RWPE1 (cell line): ENCODE measurements at regions not wholly inside any gene's neighbourhood (a gene's known extent, or its start where the extent isn't known, plus 50 kb on each side); places are given as distances from the start of the nearest gene placed in this dataset.

Source experiments
- CTCF ChIA-PET: fragments of 350-600 bp; sonication (Branson Sonifier 250); formaldehyde crosslinking; extraction: SDS; loops from one replicate; lab custom pipeline; 2021; lab: Yijun Ruan, JAX
- POLR2A ChIA-PET: fragments of 400-600 bp; formaldehyde crosslinking; extraction: SDS; loops from one replicate; lab custom pipeline; 2020; ENCODE audit warnings: antibody characterized with exemption; ENCODE audit not compliant: low non-redundant PET; lab: Yijun Ruan, JAX
- DNase-seq: peaks from one replicate; pipeline ENCODE4 v3.0.0; 2012; ENCODE audit warnings: low spot score
- H3K27ac ChIP-seq: fragments of 450-650 bp; 2 replicates; pipeline ENCODE4 v1.5.1; 2017
- TF ChIP-seq, protein P1 (sequence below): fragments of 450-650 bp; conservative IDR thresholded peaks from 2 replicates; pipeline ENCODE4 v1.5.1; 2017; ENCODE audit warnings: low read depth, mild to moderate bottlenecking

DNA sequence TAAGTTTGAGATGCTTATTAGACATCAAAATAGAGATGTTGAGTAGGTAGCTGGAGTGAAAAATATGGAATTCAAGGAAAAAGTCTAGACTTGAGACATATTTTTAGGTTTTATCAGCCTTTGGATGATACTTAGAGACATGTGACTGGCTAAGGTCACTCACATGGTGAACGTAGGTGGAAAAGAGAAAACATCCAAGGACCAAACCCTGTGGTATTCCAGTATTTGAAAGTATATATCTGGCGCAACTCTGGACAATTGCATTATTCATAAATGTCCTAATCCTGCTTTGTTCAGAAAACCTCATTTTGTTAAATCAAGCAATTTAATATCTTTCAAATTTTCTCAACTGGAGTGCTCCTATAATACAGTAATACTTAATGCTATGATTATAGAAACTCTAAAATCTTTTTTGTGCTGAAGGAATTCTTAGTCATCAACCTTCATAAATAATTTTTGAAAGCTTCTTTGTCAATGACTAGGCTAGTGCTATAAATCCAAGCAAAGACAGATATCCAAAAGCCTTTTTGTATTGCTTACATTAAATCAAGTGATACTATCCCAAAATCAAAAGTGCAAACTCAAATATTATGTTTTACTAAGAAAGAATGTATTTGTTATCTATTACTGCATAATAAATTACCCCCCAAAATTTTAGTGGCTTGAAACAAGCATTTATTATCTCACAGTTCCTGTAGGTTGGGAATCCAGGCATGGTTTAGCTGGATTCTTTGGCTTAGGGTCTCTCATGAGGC is 452.0 kb downstream of the ENC1 start:
- CTCF ChIA-PET = interaction anchor here (0.6 kb wide), 1 partner anchor 1229 kb away, joined by 3 read pairs; no protein-coding TSS in a partner anchor
- DNase-seq = no peak
- no peak overlapping the region for H3K27ac ChIP-seq
- POLR2A ChIA-PET = no interaction called here
- TF ChIP-seq, protein P1, sequence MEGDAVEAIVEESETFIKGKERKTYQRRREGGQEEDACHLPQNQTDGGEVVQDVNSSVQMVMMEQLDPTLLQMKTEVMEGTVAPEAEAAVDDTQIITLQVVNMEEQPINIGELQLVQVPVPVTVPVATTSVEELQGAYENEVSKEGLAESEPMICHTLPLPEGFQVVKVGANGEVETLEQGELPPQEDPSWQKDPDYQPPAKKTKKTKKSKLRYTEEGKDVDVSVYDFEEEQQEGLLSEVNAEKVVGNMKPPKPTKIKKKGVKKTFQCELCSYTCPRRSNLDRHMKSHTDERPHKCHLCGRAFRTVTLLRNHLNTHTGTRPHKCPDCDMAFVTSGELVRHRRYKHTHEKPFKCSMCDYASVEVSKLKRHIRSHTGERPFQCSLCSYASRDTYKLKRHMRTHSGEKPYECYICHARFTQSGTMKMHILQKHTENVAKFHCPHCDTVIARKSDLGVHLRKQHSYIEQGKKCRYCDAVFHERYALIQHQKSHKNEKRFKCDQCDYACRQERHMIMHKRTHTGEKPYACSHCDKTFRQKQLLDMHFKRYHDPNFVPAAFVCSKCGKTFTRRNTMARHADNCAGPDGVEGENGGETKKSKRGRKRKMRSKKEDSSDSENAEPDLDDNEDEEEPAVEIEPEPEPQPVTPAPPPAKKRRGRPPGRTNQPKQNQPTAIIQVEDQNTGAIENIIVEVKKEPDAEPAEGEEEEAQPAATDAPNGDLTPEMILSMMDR = no peak

DNA sequence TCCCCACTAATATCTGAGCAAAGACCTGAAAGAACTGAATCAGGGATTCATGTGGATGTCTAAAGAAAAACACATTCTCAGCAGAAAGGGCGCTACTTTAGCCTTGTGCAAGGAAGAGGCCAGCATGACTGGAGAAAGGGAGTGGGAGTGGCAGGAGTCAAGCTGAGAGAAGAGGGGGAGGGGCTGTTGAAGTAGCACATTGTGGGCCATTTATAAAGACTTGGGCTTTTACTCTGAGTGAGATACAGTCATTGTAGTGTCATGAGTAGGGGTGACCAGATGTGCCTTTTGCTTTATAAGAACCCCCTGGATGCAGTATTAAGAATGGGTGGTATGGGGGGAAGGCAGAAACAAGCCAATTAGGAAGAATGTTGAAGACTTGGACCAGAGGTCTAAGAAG is 452.8 kb downstream of the ENC1 start:
- TF ChIP-seq, protein P1 = no peak
- DNase-seq = no peak
- CTCF ChIA-PET = no interaction called here
- POLR2A ChIA-PET = no interaction called here
- H3K27ac ChIP-seq = no peak overlapping the region

DNA sequence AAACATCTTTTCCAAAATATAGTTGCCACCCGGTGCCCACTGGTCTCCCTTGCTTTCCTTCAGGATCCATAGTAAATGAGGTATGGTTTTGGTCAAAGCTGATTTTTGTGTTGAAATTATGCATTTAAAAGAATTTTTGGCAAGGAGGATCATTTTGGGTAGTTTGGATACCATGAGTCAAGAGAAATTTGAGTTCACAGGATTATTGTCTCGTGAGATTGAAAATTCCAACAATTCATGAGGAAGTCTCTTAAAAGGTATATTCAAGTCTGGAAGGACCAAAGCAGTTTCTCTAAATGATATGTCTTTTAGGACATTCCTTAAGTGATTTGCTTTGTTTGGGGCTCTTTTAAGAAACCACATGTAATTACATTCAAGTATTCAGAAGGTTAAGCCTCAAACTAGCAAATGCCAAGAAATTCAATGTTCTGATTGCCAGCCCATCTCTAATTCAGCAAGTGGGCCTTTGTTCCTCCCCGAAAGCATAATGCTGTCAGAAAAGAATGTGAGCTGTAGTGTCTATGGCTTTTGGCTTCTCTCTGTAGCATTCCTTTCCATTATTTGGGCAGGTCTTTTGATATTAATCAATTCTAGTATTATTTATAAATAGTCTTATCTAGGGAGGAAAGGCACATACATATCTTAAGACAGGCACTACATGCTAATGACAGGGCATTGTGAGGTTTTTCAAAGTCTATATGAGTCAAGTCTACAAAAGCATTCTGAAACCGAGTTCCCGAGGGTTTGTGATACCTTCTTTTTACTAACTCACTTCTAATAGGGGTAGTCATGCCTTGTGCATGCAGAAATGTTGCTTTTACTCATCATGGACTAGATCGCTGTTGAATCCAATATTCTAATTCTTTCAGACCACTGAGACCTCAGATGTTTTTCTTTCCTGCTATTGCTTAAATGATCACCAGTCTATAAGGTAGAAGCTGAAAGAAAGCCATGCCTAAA is 453.9 kb downstream of the ENC1 start:
- TF ChIP-seq, protein P1 = no peak
- CTCF ChIA-PET = no interaction called here
- H3K27ac ChIP-seq = no peak overlapping the region
- POLR2A ChIA-PET = interaction anchor here (0.6 kb wide), 1 partner anchor 16 kb away, joined by 3 read pairs; no protein-coding TSS in a partner anchor
- no peak for DNase-seq

DNA sequence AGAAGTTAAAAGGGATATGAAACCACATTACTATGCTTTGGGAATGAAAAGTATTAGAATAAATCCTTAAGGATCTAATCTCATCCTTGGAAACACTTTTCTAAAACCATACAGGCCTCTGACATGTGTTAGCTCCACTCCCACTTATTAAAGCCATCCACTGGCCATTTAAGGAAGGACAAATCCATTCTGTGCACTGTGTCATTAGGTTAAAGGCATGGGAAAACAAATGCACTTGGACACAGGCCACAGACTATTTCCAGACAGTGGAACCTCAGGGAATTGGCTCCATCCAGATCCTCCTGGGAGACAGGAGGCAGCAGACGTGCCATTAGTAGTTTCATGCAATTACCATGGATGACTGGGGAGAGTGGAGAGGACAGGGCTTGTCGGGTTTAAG is 454.9 kb downstream of the ENC1 start:
- DNase-seq = no peak
- no peak overlapping the region for H3K27ac ChIP-seq
- TF ChIP-seq, protein P1 = no peak
- POLR2A ChIA-PET = no interaction called here
- CTCF ChIA-PET = interaction anchor here (0.6 kb wide), 1 partner anchor 38 kb away, joined by 4 read pairs; no protein-coding TSS in a partner anchor

DNA sequence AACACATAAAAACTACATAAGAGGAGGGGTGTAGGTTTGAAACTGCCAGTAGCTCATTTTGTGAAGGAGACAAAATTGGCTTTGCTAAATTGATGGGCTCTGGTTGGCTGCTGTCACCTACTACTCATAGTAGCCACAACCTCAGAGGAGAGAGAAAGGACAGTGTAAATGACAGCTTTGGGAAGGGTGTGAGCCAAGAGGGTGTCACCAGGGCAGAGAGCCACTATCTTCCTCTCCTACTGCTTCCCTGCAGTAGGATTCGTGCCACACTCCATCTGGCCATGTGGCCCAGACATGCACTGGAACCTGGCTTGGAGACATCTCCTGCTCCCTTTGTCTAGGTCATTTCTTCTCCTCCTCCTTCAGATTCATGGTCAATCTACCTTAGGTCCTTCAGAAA is 455.9 kb downstream of the ENC1 start:
- TF ChIP-seq, protein P1 = no peak
- no peak for DNase-seq
- ChIA-PET CTCF (no interaction called here), POLR2A (no interaction called here)
- no peak overlapping the region for H3K27ac ChIP-seq

DNA sequence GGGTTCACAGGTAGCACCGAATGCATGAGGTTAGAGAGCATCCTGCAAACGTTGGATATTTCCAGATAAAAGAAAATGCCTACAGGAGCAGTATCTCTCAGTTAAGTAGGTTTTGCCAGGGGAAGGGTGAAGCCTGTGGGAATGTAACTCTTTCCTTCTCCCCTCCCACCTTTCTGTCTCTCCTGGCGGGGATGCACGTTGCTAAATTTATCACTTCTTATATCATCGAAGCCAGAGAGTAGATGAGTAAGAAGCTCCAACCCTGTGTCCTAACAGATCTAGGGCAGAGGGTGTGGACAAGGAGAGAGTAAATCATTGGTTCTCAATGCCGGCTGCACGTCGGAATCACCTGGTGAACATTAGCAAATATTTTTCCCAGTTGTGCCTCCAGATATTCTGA is 457.5 kb downstream of the ENC1 start:
- ChIA-PET CTCF (interaction anchor here (0.9 kb wide), 1 partner anchor 30 kb away, joined by 4 read pairs; no protein-coding TSS in a partner anchor), POLR2A (no interaction called here)
- peak; percentile 17 for DNase-seq
- no peak overlapping the region for H3K27ac ChIP-seq
- TF ChIP-seq, protein P1 = no peak
